ENCODE measurements at regions not wholly inside any gene's neighbourhood (a gene's known extent, or its start where the extent isn't known, plus 50 kb on each side); places are given as distances from the start of the nearest gene placed in this dataset.

DNA sequence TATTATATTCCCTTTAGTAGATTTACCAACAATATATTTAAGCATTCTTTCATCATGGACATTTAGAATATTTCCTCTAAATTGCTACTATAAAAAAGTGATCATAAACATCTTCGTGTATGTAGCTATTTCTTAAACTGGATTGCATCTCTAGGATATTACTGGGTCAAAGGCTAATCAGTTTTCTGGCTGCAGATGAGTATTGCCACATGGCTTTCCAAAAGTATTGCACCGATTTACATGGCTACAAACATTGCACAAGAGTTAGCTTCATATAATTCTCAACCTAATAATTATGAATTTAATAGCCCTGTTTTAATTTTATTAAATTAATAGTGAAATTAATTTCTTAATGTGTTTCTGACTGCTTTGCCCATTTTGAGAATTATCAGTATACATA, 183.4 kb downstream of the DMRT2 start:
- TF ChIP-seq CEBPB (IDR thresholded peaks at IDR 0.05) = no peak
- TF ChIP-seq FOXM1 (IDR thresholded peaks at IDR 0.05; ENCODE audit: borderline replicate concordance, low read depth) = no peak
- no peak for TF ChIP-seq EP300 (IDR thresholded peaks at IDR 0.05; ENCODE audit: borderline replicate concordance)
- TF ChIP-seq, protein P1, sequence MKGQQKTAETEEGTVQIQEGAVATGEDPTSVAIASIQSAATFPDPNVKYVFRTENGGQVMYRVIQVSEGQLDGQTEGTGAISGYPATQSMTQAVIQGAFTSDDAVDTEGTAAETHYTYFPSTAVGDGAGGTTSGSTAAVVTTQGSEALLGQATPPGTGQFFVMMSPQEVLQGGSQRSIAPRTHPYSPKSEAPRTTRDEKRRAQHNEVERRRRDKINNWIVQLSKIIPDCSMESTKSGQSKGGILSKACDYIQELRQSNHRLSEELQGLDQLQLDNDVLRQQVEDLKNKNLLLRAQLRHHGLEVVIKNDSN (IDR thresholded peaks at IDR 0.05) = no peak
- no peak for TF ChIP-seq TEAD4 (IDR thresholded peaks at IDR 0.05)
- TF ChIP-seq, protein P2, sequence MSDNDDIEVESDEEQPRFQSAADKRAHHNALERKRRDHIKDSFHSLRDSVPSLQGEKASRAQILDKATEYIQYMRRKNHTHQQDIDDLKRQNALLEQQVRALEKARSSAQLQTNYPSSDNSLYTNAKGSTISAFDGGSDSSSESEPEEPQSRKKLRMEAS (IDR thresholded peaks at IDR 0.05) = no peak
- no peak for TF ChIP-seq TAF1 (IDR thresholded peaks at IDR 0.05; ENCODE audit: low read depth)
- no peak for TF ChIP-seq CREB1 (IDR thresholded peaks at IDR 0.05; ENCODE audit: low read depth)
